GM12891 (cell line): ENCODE measurements at regions not wholly inside any gene's neighbourhood (a gene's known extent, or its start where the extent isn't known, plus 50 kb on each side); places are given as distances from the start of the nearest gene placed in this dataset.

Source experiments
- DNase-seq: peaks from one replicate; pipeline ENCODE4 v3.0.0; 2011; ENCODE audit warnings: low spot score; ENCODE audit not compliant: insufficient read length
- FAIRE-seq: peaks from 2 replicates; lab custom pipeline; 2011; peaks lifted over from hg19 to GRCh38; lab: Jason Lieb, UNC
- PAX5 ChIP-seq: IDR thresholded peaks from 2 replicates; pipeline ENCODE4 v1.6.1; 2011; ENCODE audit warnings: low read length, moderate library complexity, mild to moderate bottlenecking; ENCODE audit not compliant: insufficient read depth, severe bottlenecking
- POLR2A ChIP-seq: IDR thresholded peaks from 2 replicates; pipeline ENCODE4 v1.6.1; 2011; ENCODE audit warnings: low read depth, low read length, control low read depth
- POLR2AphosphoS5 ChIP-seq: IDR thresholded peaks from 2 replicates; pipeline ENCODE4 v1.6.1; 2011; ENCODE audit warnings: low read depth, low read length, control low read depth
- POU2F2 ChIP-seq: IDR thresholded peaks from 2 replicates; pipeline ENCODE4 v1.6.1; 2011; ENCODE audit warnings: low read depth, mild to moderate bottlenecking, control low read depth, low read length, moderate library complexity
- SPI1 ChIP-seq: IDR thresholded peaks from 2 replicates; pipeline ENCODE4 v1.6.1; 2011; ENCODE audit warnings: low read depth, low read length, control low read depth
- TAF1 ChIP-seq: IDR thresholded peaks from 2 replicates; pipeline ENCODE4 v1.6.1; 2011; ENCODE audit warnings: low read depth, low read length, control low read depth

- no peak for FAIRE-seq
Measured at GRCh38 chr4:123956204-123956603, 559.6 kb downstream of the SPRY1 start.

GRCh38 chr4:123966990-123967769 is 570.6 kb downstream of the SPRY1 start:
- no peak for FAIRE-seq
- no peak for TF ChIP-seq POLR2A
- TF ChIP-seq TAF1 = no peak
- TF ChIP-seq POU2F2 = no peak
- no peak for TF ChIP-seq POLR2AphosphoS5
- TF ChIP-seq SPI1 = no peak
- TF ChIP-seq PAX5 = no peak
- no peak for DNase-seq

More at GRCh38 chr4:123956204-123956603, 559.6 kb downstream of the SPRY1 start:
- TF ChIP-seq SPI1 (no peak), POLR2A (no peak), TAF1 (no peak), PAX5 (no peak), POU2F2 (no peak), POLR2AphosphoS5 (no peak)
- no peak for DNase-seq

GRCh38 chr4:123972031-123972430 is 575.4 kb downstream of the SPRY1 start:
- FAIRE-seq (no peak), DNase-seq (no peak)
- no peak for TF ChIP-seq POLR2AphosphoS5
- no peak for TF ChIP-seq POU2F2
- TF ChIP-seq POLR2A = no peak

- DNase-seq (no peak), FAIRE-seq (no peak)
- TF ChIP-seq POU2F2 = no peak
- no peak for TF ChIP-seq TAF1
- TF ChIP-seq POLR2AphosphoS5 = no peak
- no peak for TF ChIP-seq POLR2A
- TF ChIP-seq SPI1 = no peak
- TF ChIP-seq PAX5 = no peak
Measured at GRCh38 chr4:123974386-123975149, 578.0 kb downstream of the SPRY1 start.

GRCh38 chr4:123976285-123976684 is 579.7 kb downstream of the SPRY1 start:
- FAIRE-seq (no peak), DNase-seq (no peak)
- TF ChIP-seq POLR2AphosphoS5 (no peak), POLR2A (no peak), PAX5 (no peak), SPI1 (no peak), POU2F2 (no peak), TAF1 (no peak)

GRCh38 chr4:123976819-123977218 is 580.2 kb downstream of the SPRY1 start:
- DNase-seq = no peak
- no peak for FAIRE-seq
- TF ChIP-seq TAF1 (no peak), POLR2A (no peak), SPI1 (no peak), PAX5 (no peak), POLR2AphosphoS5 (no peak), POU2F2 (no peak)

GRCh38 chr4:123977641-123978081 is 581.1 kb downstream of the SPRY1 start:
- no peak for FAIRE-seq

GRCh38 chr4:123978637-123979036 is 582.0 kb downstream of the SPRY1 start:
- TF ChIP-seq PAX5 = no peak
- TF ChIP-seq POLR2AphosphoS5 = no peak
- TF ChIP-seq SPI1 = no peak
- no peak for TF ChIP-seq POU2F2
- TF ChIP-seq TAF1 = no peak
- TF ChIP-seq POLR2A = no peak
- FAIRE-seq = no peak

More at GRCh38 chr4:123977641-123978081, 581.1 kb downstream of the SPRY1 start:
- TF ChIP-seq SPI1 = no peak
- no peak for TF ChIP-seq TAF1
- no peak for TF ChIP-seq POLR2AphosphoS5
- no peak for TF ChIP-seq POLR2A
- no peak for TF ChIP-seq PAX5
- TF ChIP-seq POU2F2 = no peak
- no peak for DNase-seq

GRCh38 chr4:123980736-123981300 is 584.2 kb downstream of the SPRY1 start:
- DNase-seq = no peak
- no peak for FAIRE-seq
- TF ChIP-seq POLR2AphosphoS5 = no peak
- no peak for TF ChIP-seq TAF1
- TF ChIP-seq POU2F2 = no peak
- no peak for TF ChIP-seq SPI1
- TF ChIP-seq POLR2A = no peak
- no peak for TF ChIP-seq PAX5

More at GRCh38 chr4:123978637-123979036, 582.0 kb downstream of the SPRY1 start:
- DNase-seq = no peak
